Lower lobe of right lung (tissue), 2 donors: ENCODE measurements at regions not wholly inside any gene's neighbourhood (a gene's known extent, or its start where the extent isn't known, plus 50 kb on each side); places are given as distances from the start of the nearest gene placed in this dataset.
A peak's percentile ranks its signal among the peaks of the same experiment; 100 is the strongest.

Source experiments
- ATAC-seq, 2 donors: fragments of 200-7000 bp; cut with Tn5 transposase; one replicate each; pipeline ENCODE4 v1.9.1; 2020 to 2022; ENCODE audit warnings: mild to moderate bottlenecking in 2 of 2, moderate library complexity in 2 of 2
- DNase-seq: peaks from one replicate; pipeline ENCODE4 v3.0.0-alpha.2; 2020
- H3K27ac ChIP-seq: fragments of 200-600 bp; one replicate; pipeline ENCODE4 v1.8.0; 2022
- H3K27me3 ChIP-seq: fragments of 200-600 bp; one replicate; pipeline ENCODE4 v1.8.0; 2022; ENCODE audit warnings: low read depth
- H3K36me3 ChIP-seq: fragments of 200-600 bp; one replicate; pipeline ENCODE4 v1.8.0; 2022; ENCODE audit warnings: mild to moderate bottlenecking
- H3K4me1 ChIP-seq: fragments of 200-600 bp; one replicate; pipeline ENCODE4 v1.8.0; 2022
- H3K4me3 ChIP-seq: fragments of 200-600 bp; one replicate; pipeline ENCODE4 v1.8.0; 2022; ENCODE audit warnings: mild to moderate bottlenecking
- H3K9me3 ChIP-seq: fragments of 200-600 bp; one replicate; pipeline ENCODE4 v1.8.0; 2022
- intact Hi-C: fragments of 100-400 bp; cut with DNase I; formaldehyde crosslinking; loops from one replicate; pipeline ENCODE4 v1.11.0; 2022
- TF ChIP-seq, protein P1 (sequence below): fragments of 200-600 bp; IDR thresholded peaks from one replicate; pipeline ENCODE4 v1.8.0; 2022; ENCODE audit warnings: antibody characterized with exemption, mild to moderate bottlenecking
- donor health status: DM: no; HTN: yes; CAD: no; lungs with severe emphysema.

DNA sequence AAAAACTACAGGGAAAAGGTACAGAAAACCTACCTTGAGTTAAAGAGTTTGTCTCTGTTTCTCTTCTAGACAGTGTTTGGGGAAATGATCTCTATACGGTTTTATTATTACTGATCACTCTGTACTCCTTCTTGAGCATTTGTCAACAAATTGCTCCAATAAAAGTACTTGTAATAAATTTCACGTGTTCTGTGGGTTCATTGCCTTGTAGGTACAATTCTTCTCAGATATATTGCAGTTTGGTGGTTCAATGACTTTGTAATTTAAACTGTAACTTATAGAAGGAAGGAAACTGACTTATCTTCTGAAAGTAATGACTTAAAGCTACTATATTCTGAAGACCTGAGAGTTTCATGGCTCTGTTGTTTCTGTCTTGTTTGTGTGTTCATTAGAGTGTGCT lies 319.9 kb upstream of the PCSK5 start:
- DNase-seq = no peak

DNA sequence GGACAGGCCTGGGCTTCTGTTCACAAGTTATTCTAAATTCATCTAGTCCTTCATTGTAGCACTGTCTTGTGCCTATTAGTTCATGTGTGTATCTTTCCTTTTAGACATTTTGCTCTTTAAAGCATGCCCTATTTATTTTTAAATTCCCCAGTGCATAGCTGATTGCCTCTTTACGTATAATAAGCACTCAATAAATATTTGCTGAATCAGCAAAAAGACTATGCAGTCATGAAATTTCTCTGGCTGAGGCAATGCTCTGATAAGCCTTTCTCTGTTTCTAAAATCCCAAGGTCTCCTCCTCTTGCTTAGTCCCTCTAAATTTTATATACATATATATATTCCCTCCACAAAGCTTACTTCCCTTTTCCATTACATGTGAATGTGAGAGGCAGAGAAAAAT lies 315.9 kb upstream of the PCSK5 start:
- Histone ChIP-seq H3K9me3 (no peaks in the 10 kb centered on the region), H3K27me3 (no peaks in the 10 kb centered on the region), H3K4me3 (no peak overlapping the region), H3K36me3 (no peaks in the 10 kb centered on the region), H3K27ac (no peak overlapping the region), H3K4me1 (no peaks in the 10 kb centered on the region)
- ATAC-seq (no peak), DNase-seq (no peak)
- intact Hi-C loops = no loop called here
- TF ChIP-seq, protein P1, sequence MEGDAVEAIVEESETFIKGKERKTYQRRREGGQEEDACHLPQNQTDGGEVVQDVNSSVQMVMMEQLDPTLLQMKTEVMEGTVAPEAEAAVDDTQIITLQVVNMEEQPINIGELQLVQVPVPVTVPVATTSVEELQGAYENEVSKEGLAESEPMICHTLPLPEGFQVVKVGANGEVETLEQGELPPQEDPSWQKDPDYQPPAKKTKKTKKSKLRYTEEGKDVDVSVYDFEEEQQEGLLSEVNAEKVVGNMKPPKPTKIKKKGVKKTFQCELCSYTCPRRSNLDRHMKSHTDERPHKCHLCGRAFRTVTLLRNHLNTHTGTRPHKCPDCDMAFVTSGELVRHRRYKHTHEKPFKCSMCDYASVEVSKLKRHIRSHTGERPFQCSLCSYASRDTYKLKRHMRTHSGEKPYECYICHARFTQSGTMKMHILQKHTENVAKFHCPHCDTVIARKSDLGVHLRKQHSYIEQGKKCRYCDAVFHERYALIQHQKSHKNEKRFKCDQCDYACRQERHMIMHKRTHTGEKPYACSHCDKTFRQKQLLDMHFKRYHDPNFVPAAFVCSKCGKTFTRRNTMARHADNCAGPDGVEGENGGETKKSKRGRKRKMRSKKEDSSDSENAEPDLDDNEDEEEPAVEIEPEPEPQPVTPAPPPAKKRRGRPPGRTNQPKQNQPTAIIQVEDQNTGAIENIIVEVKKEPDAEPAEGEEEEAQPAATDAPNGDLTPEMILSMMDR = no peak

More for the DNA sequence above, 319.9 kb upstream of the PCSK5 start:
- Histone ChIP-seq H3K9me3 (no peaks in the 10 kb centered on the region), H3K36me3 (no peaks in the 10 kb centered on the region), H3K4me1 (no peaks in the 10 kb centered on the region), H3K27ac (no peak overlapping the region), H3K4me3 (no peak overlapping the region), H3K27me3 (no peaks in the 10 kb centered on the region)
- TF ChIP-seq, protein P1 = no peak
- no peak for ATAC-seq
- intact Hi-C loops = no loop called here

DNA sequence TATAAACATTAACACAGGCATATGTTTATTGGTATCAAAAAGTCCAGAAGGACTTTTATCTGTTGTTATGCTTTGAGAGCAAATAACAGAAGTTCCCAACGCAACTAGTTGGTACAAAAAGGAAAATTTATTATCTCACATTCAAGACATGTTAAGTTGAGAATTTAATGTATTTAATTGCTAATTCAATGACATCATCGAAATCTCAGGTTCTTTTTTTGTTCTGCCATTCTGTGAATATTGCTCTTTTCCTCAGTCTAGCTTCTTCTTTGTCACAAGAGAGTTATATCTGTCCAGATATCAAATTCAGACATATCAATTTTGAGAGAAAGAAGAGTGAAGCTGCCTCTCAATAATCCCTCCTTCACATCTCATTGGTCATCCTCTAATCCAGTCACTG lies 307.6 kb upstream of the PCSK5 start:
- TF ChIP-seq, protein P1 = no peak
- H3K36me3 ChIP-seq = no peaks in the 10 kb centered on the region
- H3K27me3 ChIP-seq = no peaks in the 10 kb centered on the region
- DNase-seq (no peak), ATAC-seq (no peak)
- no peak overlapping the region for H3K4me3 ChIP-seq
- no peaks in the 10 kb centered on the region for H3K9me3 ChIP-seq
- no peak overlapping the region for H3K27ac ChIP-seq
- intact Hi-C loops = no loop called here
- no peaks in the 10 kb centered on the region for H3K4me1 ChIP-seq

DNA sequence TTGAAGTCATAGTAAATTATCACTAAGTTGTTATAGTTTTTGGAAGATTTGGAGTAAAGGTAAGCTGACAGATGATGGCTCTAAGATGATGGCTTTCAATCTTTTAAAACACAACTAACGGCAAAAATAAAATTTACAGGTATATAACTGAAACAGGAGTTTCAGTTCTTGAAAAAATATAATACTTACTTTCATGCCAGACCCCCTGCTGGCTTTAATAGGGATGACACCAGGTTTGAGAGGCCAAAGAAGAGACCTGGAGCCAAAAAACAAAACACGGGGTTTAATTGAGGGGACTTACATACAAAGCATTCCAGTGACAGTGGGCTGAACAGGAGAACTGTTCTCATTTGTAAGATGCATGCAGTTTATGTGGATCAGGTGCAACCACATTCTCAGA lies 301.7 kb upstream of the PCSK5 start:
- Histone ChIP-seq H3K4me1 (no peaks in the 10 kb centered on the region), H3K9me3 (no peaks in the 10 kb centered on the region), H3K27me3 (no peaks in the 10 kb centered on the region), H3K27ac (no peak overlapping the region), H3K36me3 (no peaks in the 10 kb centered on the region), H3K4me3 (no peak overlapping the region)
- intact Hi-C loops = no loop called here
- TF ChIP-seq, protein P1 = peak; percentile 26
- DNase-seq (no peak), ATAC-seq (no peak)

DNA sequence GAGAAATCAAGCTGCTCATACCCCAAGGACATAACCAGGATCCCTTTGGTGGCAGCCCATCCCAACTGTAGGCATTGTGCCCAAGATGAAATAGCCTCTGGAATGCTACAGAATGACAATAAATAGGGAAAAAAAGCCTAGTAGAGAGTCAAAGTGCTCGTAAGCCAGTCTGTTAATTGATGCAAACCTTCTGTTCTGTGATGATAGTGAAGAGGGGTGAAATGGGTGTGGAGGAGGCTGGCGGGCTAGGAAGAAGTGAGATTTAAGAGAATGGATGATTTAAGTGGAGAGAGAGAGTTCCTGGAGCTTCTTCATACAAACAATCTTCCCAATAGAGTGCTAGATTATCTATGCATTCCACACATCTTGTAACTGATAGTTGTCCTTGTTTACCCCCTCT lies 301.0 kb upstream of the PCSK5 start:
- intact Hi-C loops = no loop called here
- TF ChIP-seq, protein P1 = no peak
- DNase-seq (no peak), ATAC-seq (peak; percentile 14 to 63)
- Histone ChIP-seq H3K9me3 (no peaks in the 10 kb centered on the region), H3K36me3 (no peaks in the 10 kb centered on the region), H3K4me3 (no peak overlapping the region), H3K4me1 (no peaks in the 10 kb centered on the region), H3K27me3 (no peaks in the 10 kb centered on the region), H3K27ac (no peak overlapping the region)

DNA sequence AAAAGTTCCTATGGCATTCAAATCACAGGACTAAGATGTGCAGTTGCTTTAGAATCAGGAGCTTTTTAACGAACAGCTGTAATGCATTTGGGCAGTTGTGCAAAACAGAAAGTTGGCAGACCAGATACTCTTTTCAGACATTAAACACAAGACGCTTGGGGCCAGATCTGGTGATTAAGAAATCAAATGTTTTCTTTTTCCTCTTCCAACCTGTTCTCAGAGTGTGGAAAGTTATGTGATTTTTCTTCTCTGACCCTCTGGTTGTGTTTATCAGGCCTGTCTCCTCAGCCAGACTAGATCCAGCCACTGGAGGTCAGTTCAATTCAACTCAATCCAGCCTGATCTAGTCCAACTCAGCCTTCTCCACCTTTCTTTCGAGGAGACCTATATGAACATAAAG lies 298.5 kb upstream of the PCSK5 start:
- ATAC-seq = no peak
- H3K36me3 ChIP-seq = no peaks in the 10 kb centered on the region
- no peak for DNase-seq
- H3K4me1 ChIP-seq = no peaks in the 10 kb centered on the region
- intact Hi-C loops = no loop called here
- H3K9me3 ChIP-seq = no peaks in the 10 kb centered on the region
- TF ChIP-seq, protein P1 = no peak
- no peak overlapping the region for H3K27ac ChIP-seq
- H3K4me3 ChIP-seq = no peak overlapping the region
- H3K27me3 ChIP-seq = no peaks in the 10 kb centered on the region
